ENCODE measurements at regions not wholly inside any gene's neighbourhood (a gene's known extent, or its start where the extent isn't known, plus 50 kb on each side); places are given as distances from the start of the nearest gene placed in this dataset.

DNA sequence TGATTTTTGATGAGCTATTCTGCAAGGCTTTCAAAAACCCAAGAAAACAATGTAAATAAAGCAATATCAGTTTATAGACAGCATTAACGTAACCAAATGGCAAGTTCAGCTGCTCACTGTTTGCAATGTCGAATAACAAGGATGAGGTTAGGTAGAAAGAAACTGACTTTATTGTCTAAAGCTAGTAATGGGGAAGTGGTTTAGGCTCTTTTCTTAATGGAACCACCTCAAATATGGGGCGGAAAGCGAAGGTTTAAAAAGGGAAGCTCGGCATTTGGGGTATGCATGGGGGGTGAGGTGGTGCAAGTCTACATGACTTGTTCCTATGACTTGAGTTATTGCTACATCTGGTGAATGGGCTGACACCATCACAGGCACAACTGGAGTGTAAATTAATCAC, 1060.2 kb downstream of the NSUN3 start:
- CTCF ChIA-PET: interaction anchor here (4.3 kb wide), 1 partner anchor 12 kb away, joined by 18 read pairs; no protein-coding TSS in a partner anchor
- TF ChIP-seq, protein P1, sequence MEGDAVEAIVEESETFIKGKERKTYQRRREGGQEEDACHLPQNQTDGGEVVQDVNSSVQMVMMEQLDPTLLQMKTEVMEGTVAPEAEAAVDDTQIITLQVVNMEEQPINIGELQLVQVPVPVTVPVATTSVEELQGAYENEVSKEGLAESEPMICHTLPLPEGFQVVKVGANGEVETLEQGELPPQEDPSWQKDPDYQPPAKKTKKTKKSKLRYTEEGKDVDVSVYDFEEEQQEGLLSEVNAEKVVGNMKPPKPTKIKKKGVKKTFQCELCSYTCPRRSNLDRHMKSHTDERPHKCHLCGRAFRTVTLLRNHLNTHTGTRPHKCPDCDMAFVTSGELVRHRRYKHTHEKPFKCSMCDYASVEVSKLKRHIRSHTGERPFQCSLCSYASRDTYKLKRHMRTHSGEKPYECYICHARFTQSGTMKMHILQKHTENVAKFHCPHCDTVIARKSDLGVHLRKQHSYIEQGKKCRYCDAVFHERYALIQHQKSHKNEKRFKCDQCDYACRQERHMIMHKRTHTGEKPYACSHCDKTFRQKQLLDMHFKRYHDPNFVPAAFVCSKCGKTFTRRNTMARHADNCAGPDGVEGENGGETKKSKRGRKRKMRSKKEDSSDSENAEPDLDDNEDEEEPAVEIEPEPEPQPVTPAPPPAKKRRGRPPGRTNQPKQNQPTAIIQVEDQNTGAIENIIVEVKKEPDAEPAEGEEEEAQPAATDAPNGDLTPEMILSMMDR (IDR thresholded peaks at IDR 0.05; ENCODE audit: control extremely low read depth, extremely low read depth, low read depth, missing control alignments): no peak
- POLR2A ChIA-PET: no interaction called here
- DNase-seq (ENCODE audit: extremely low spot score): no peak

DNA sequence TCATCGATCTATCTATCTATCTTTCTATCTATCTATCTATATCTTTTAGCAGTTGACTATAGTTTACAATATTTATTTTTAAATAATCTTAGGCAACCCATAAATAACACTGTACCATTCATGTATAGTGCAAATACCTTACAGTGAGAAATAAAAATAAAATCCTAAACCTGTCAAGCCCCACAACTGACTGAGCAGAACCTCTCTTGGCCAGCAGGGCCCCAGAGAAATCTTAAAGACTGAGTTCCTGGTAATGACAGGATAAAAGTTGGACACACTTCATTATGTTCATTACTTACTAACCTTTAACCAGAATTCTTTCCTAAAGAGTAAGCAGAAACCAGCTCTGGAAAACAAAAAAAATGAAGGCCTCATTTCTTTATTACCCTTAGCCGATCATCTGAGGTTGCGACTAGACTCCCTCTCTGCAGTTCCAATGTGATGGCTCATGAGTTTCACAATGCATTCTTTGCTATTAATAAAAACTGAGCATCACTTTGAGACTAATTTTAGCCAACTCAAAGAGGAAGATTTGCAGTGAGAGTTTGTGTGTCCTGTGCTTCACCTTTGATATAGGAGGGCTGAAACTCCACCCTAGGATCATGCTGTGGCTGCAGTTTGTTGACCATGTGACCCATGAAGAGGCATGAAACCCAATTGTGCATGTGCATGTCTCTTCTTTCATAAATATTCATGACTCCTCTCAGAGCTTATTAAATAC, 1072.0 kb downstream of the NSUN3 start:
- TF ChIP-seq, protein P1 (IDR thresholded peaks at IDR 0.05; ENCODE audit: control extremely low read depth, extremely low read depth, low read depth, missing control alignments): no peak
- ChIA-PET POLR2A (no interaction called here), CTCF (interaction anchor here (0.8 to 2.5 kb wide), 3 partner anchors 8 to 89 kb away, joined by 3 to 9 read pairs (median 3); no protein-coding TSS in a partner anchor)
- no peak for DNase-seq (ENCODE audit: extremely low spot score)

DNA sequence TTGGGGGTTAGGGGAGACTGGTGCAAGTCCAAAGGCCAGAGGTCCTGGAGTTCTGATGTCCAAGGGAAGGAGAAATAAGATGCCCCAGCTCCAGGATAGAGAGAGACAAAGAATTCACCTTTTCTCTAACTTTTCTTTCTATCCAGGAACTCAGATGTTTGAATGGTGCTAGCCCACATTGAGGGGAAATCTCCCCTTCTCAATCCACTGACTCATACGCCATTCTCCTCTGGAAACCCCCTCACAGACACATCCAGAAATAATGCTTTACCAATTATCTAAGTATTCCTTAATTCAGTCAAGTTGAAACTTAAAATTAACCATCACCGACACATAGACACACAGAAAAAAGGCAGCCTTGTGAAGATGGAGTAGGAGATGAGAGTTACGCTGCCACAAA, 1085.2 kb downstream of the NSUN3 start:
- ChIA-PET POLR2A (no interaction called here), CTCF (no interaction called here)
- no peak for DNase-seq (ENCODE audit: extremely low spot score)
- TF ChIP-seq, protein P1 (IDR thresholded peaks at IDR 0.05; ENCODE audit: control extremely low read depth, extremely low read depth, low read depth, missing control alignments): no peak

DNA sequence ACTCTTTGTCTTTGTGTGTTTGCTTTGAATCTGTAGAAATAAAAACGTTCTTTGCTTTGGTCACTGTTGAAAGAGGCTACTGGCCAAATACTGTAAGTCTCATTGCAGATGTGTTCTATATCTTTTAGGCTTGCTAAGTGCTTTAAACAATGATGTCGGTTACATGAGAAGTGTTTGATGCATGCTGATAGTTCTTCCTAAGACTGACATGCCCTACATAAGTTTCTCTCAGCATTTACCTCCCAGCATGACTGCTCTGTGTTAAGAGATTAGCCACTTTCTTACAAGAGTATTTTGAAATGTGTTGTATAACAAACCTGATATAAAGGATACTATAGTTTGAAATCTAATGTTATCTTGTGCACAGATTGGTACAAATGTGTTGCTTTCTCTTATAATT, 1088.7 kb downstream of the NSUN3 start:
- DNase-seq (ENCODE audit: extremely low spot score): no peak
- TF ChIP-seq, protein P1 (IDR thresholded peaks at IDR 0.05; ENCODE audit: control extremely low read depth, extremely low read depth, low read depth, missing control alignments): no peak
- ChIA-PET CTCF (interaction anchor here (0.8 kb wide), 1 partner anchor 11 kb away, joined by 3 read pairs; no protein-coding TSS in a partner anchor), POLR2A (no interaction called here)

DNA sequence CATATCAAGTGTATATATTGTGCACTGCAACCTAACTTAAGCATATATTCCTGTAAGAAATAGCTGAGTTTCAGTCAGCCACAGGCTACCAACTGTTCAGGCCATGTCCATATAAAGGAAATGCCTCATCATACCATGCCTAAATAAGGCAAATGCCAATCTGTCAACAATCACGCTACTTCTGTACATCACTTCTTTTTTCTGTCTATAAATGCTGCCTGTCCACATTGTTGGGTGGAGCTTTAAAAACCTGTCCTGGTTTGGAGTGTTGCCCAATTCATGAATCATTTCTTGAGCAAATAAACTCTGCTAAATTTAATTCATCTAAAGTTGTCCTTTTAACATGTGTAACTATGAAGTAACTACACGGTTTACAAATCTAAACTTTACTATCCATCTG, 1091.9 kb downstream of the NSUN3 start:
- ChIA-PET POLR2A (no interaction called here), CTCF (interaction anchor here (1.1 kb wide), 1 partner anchor 10 kb away, joined by 3 read pairs; no protein-coding TSS in a partner anchor)
- TF ChIP-seq, protein P1 (IDR thresholded peaks at IDR 0.05; ENCODE audit: control extremely low read depth, extremely low read depth, low read depth, missing control alignments): no peak
- no peak for DNase-seq (ENCODE audit: extremely low spot score)

DNA sequence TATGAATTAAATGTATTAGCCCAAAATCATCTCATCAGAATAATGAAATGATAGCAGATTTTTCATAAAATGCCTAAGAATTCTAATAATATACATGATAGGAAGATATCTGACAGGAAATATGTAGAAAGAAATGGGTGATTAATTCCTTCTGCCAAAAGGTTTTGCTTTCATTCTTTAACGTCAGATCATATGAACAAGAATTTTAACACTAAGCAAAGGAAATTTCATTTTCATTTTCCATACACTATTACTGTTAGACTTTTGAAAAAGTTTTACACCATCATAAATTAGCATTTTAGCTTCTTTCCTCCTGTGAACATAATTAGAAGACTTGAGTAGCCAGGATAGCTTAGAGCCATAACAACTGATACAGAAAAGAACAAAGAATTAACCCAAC, 1099.9 kb downstream of the NSUN3 start:
- CTCF ChIA-PET: interaction anchor here (1.2 kb wide), 1 partner anchor 9 kb away, joined by 3 read pairs; no protein-coding TSS in a partner anchor
- POLR2A ChIA-PET: no interaction called here
- no peak for DNase-seq (ENCODE audit: extremely low spot score)
- TF ChIP-seq, protein P1 (IDR thresholded peaks at IDR 0.05; ENCODE audit: control extremely low read depth, extremely low read depth, low read depth, missing control alignments): no peak

Measured in GM10248 (cell line).